ENCODE measurements at regions not wholly inside any gene's neighbourhood (a gene's known extent, or its start where the extent isn't known, plus 50 kb on each side); places are given as distances from the start of the nearest gene placed in this dataset.

GRCh38 chr2:234590076-234590475 lies 93.2 kb upstream of the ARL4C start:
- TF ChIP-seq EP300 (IDR thresholded peaks at IDR 0.05; ENCODE audit: borderline replicate concordance) (no peak), ZBTB7A (IDR thresholded peaks at IDR 0.05; ENCODE audit: low read depth) (no peak), YY1 (IDR thresholded peaks at IDR 0.05; ENCODE audit: low read depth) (no peak), TAF1 (IDR thresholded peaks at IDR 0.05; ENCODE audit: low read depth) (no peak), CREB1 (IDR thresholded peaks at IDR 0.05; ENCODE audit: low read depth) (no peak), CEBPB (IDR thresholded peaks at IDR 0.05) (no peak), RAD21 (IDR thresholded peaks at IDR 0.05; ENCODE audit: low read depth) (no peak), TEAD4 (IDR thresholded peaks at IDR 0.05) (no peak), TCF12 (IDR thresholded peaks at IDR 0.05; ENCODE audit: low read depth) (no peak), EGR1 (IDR thresholded peaks at IDR 0.05) (no peak), FOXM1 (IDR thresholded peaks at IDR 0.05; ENCODE audit: borderline replicate concordance, low read depth) (no peak), MAX (IDR thresholded peaks at IDR 0.05) (no peak), NFIC (IDR thresholded peaks at IDR 0.05) (no peak)
- TF ChIP-seq, protein P1, sequence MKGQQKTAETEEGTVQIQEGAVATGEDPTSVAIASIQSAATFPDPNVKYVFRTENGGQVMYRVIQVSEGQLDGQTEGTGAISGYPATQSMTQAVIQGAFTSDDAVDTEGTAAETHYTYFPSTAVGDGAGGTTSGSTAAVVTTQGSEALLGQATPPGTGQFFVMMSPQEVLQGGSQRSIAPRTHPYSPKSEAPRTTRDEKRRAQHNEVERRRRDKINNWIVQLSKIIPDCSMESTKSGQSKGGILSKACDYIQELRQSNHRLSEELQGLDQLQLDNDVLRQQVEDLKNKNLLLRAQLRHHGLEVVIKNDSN (IDR thresholded peaks at IDR 0.05) = no peak
- TF ChIP-seq, protein P2, sequence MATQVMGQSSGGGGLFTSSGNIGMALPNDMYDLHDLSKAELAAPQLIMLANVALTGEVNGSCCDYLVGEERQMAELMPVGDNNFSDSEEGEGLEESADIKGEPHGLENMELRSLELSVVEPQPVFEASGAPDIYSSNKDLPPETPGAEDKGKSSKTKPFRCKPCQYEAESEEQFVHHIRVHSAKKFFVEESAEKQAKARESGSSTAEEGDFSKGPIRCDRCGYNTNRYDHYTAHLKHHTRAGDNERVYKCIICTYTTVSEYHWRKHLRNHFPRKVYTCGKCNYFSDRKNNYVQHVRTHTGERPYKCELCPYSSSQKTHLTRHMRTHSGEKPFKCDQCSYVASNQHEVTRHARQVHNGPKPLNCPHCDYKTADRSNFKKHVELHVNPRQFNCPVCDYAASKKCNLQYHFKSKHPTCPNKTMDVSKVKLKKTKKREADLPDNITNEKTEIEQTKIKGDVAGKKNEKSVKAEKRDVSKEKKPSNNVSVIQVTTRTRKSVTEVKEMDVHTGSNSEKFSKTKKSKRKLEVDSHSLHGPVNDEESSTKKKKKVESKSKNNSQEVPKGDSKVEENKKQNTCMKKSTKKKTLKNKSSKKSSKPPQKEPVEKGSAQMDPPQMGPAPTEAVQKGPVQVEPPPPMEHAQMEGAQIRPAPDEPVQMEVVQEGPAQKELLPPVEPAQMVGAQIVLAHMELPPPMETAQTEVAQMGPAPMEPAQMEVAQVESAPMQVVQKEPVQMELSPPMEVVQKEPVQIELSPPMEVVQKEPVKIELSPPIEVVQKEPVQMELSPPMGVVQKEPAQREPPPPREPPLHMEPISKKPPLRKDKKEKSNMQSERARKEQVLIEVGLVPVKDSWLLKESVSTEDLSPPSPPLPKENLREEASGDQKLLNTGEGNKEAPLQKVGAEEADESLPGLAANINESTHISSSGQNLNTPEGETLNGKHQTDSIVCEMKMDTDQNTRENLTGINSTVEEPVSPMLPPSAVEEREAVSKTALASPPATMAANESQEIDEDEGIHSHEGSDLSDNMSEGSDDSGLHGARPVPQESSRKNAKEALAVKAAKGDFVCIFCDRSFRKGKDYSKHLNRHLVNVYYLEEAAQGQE (IDR thresholded peaks at IDR 0.05; ENCODE audit: low read depth) = no peak

DNA sequence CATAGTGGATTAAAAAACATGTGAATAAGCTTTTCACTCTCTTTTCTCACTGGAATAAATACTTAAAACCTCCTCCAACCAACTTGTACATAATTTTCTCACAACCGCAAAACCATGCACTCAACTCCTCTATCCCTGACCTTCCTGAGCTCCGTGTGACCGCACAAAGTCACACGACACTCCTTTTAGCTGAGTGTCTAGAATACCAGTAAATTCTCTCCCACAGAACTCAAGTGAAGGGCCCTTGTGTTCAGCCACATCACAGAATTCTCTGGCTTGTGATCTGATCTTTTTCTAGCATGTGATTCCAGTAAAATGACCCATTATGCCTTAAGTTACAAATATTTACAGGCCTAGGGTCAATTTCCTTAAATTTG lies 91.2 kb upstream of the ARL4C start:
- TF ChIP-seq CEBPB (IDR thresholded peaks at IDR 0.05) (no peak), YY1 (IDR thresholded peaks at IDR 0.05; ENCODE audit: low read depth) (no peak), ZBTB7A (IDR thresholded peaks at IDR 0.05; ENCODE audit: low read depth) (no peak), NFIC (IDR thresholded peaks at IDR 0.05) (no peak), EP300 (IDR thresholded peaks at IDR 0.05; ENCODE audit: borderline replicate concordance) (no peak), FOXM1 (IDR thresholded peaks at IDR 0.05; ENCODE audit: borderline replicate concordance, low read depth) (no peak), MAX (IDR thresholded peaks at IDR 0.05) (no peak), TEAD4 (IDR thresholded peaks at IDR 0.05) (no peak), RAD21 (IDR thresholded peaks at IDR 0.05; ENCODE audit: low read depth) (no peak), TAF1 (IDR thresholded peaks at IDR 0.05; ENCODE audit: low read depth) (no peak), EGR1 (IDR thresholded peaks at IDR 0.05) (no peak), TCF12 (IDR thresholded peaks at IDR 0.05; ENCODE audit: low read depth) (no peak), CREB1 (IDR thresholded peaks at IDR 0.05; ENCODE audit: low read depth) (no peak)
- TF ChIP-seq, protein P2 (IDR thresholded peaks at IDR 0.05; ENCODE audit: low read depth) = no peak
- TF ChIP-seq, protein P1 (IDR thresholded peaks at IDR 0.05) = no peak

GRCh38 chr2:234587341-234588053 lies 90.6 kb upstream of the ARL4C start:
- TF ChIP-seq EGR1 (IDR thresholded peaks at IDR 0.05) = no peak
- peak; percentile 43; the same call in 1 of the 2 replicates for TF ChIP-seq EP300 (IDR thresholded peaks at IDR 0.05; ENCODE audit: borderline replicate concordance)

DNA sequence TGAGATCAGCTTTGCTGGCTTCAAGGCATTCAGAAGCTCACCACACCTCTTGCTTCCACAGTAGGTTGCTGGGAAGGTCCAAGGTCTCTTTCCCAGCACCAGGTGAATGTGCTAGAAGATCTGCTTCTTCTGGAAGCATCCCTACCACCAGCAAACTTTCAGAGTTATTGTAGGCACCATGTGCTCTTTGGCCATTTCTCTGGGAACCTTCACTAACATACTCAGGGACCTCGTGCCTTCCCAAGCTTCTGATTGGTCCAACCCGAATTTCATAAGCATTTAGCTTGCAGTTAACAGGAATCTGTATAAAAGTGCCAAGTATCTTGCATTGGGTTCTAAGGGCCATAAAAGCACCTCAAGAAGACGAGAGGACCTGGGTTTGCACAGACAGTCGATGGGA lies 86.5 kb upstream of the ARL4C start:
- TF ChIP-seq EP300 (IDR thresholded peaks at IDR 0.05; ENCODE audit: borderline replicate concordance) = no peak
- TF ChIP-seq EGR1 (IDR thresholded peaks at IDR 0.05) = no peak

GRCh38 chr2:234580686-234581085 lies 83.8 kb upstream of the ARL4C start:
- TF ChIP-seq CREB1 (IDR thresholded peaks at IDR 0.05; ENCODE audit: low read depth) = no peak
- TF ChIP-seq EGR1 (IDR thresholded peaks at IDR 0.05) = no peak
- TF ChIP-seq, protein P2 (IDR thresholded peaks at IDR 0.05; ENCODE audit: low read depth) = no peak
- no peak for TF ChIP-seq EP300 (IDR thresholded peaks at IDR 0.05; ENCODE audit: borderline replicate concordance)
- TF ChIP-seq TAF1 (IDR thresholded peaks at IDR 0.05; ENCODE audit: low read depth) = no peak
- TF ChIP-seq, protein P1 (IDR thresholded peaks at IDR 0.05) = no peak
- TF ChIP-seq TEAD4 (IDR thresholded peaks at IDR 0.05) = no peak
- no peak for TF ChIP-seq ZBTB7A (IDR thresholded peaks at IDR 0.05; ENCODE audit: low read depth)
- no peak for TF ChIP-seq FOXM1 (IDR thresholded peaks at IDR 0.05; ENCODE audit: borderline replicate concordance, low read depth)
- TF ChIP-seq NFIC (IDR thresholded peaks at IDR 0.05) = no peak
- TF ChIP-seq RAD21 (IDR thresholded peaks at IDR 0.05; ENCODE audit: low read depth) = no peak
- no peak for TF ChIP-seq TCF12 (IDR thresholded peaks at IDR 0.05; ENCODE audit: low read depth)
